CD14-positive monocyte (primary cell): ENCODE measurements at regions not wholly inside any gene's neighbourhood (a gene's known extent, or its start where the extent isn't known, plus 50 kb on each side); places are given as distances from the start of the nearest gene placed in this dataset.

Source experiments
- DNase-seq, 3 donors: peaks; one replicate each; pipeline ENCODE4 v3.0.0-alpha.2; 2011 to 2022
- H2AFZ ChIP-seq: 2 replicates; pipeline ENCODE4 v1.6.0; 2012; ENCODE audit warnings: mild to moderate bottlenecking, low read depth, low read length, inconsistent platforms; ENCODE audit not compliant: insufficient read depth, poor library complexity, severe bottlenecking
- H3K27ac ChIP-seq, 2 donors: 1 replicate in 1 of 2; 2 replicates in 1 of 2; pipeline ENCODE4 v1.5.1; 2012 to 2013; ENCODE audit warnings: low read length in 2 of 2, control low read depth in 1 of 2, inconsistent platforms in 1 of 2, low read depth in 1 of 2, mild to moderate bottlenecking in 1 of 2
- H3K27me3 ChIP-seq, 2 donors: one replicate each; pipeline versions ENCODE4 v1.6.0 to v1.6.1; 2011 to 2013; ENCODE audit warnings: low read length in 2 of 2; ENCODE audit not compliant: control insufficient read depth in 2 of 2, insufficient read depth in 2 of 2
- H3K36me3 ChIP-seq, 2 donors: replicated peaks in 1 of 2; 1 replicate in 1 of 2; 2 replicates in 1 of 2; pipeline versions ENCODE4 v1.5.1 to v1.6.1; 2012 to 2013; ENCODE audit warnings: low read length in 2 of 2, control low read depth in 1 of 2, inconsistent platforms in 1 of 2, mild to moderate bottlenecking in 1 of 2; ENCODE audit not compliant: insufficient read depth in 2 of 2, control insufficient read depth in 1 of 2
- H3K4me1 ChIP-seq, 2 donors: 1 replicate in 1 of 2; 2 replicates in 1 of 2; pipeline versions ENCODE4 v1.5.1 to v1.6.1; 2012 to 2013; ENCODE audit warnings: low read length in 2 of 2, control low read depth in 1 of 2, inconsistent platforms in 1 of 2, mild to moderate bottlenecking in 1 of 2, moderate library complexity in 1 of 2; ENCODE audit not compliant: insufficient read depth in 2 of 2, control insufficient read depth in 1 of 2
- H3K4me2 ChIP-seq: replicated peaks from 2 replicates; pipeline ENCODE3; 2012; ENCODE audit warnings: low read length, moderate library complexity, mild to moderate bottlenecking; ENCODE audit not compliant: poor library complexity, severe bottlenecking; ENCODE audit errors: extremely low read depth
- H3K4me3 ChIP-seq, 3 experiments: fragments of 200-600 bp in 1 of 3; sonication (generic) in 1 of 3; replicated peaks in 1 of 3; 1 replicate in 2 of 3; 2 replicates in 1 of 3; pipeline ENCODE4 v1.5.1; 2011 to 2013; ENCODE audit warnings: low read length in 3 of 3, mild to moderate bottlenecking in 3 of 3, control low read depth in 2 of 3, low read depth in 2 of 3, inconsistent platforms in 1 of 3, moderate library complexity in 1 of 3
- H3K79me2 ChIP-seq: 2 replicates; pipeline ENCODE4 v1.6.0; 2012; ENCODE audit warnings: mild to moderate bottlenecking, control low read depth, inconsistent platforms, low read length, moderate library complexity; ENCODE audit not compliant: insufficient read depth
- H3K9ac ChIP-seq: 2 replicates; pipeline ENCODE4 v1.6.0; 2017; ENCODE audit warnings: low read length, mild to moderate bottlenecking; ENCODE audit not compliant: insufficient read depth, poor library complexity, severe bottlenecking
- H3K9me3 ChIP-seq, 2 donors: replicated peaks in 1 of 2; 1 replicate in 1 of 2; 2 replicates in 1 of 2; pipeline versions ENCODE4 v1.5.1 to v1.6.1; 2012 to 2013; ENCODE audit warnings: low read length in 2 of 2, control low read depth in 1 of 2; ENCODE audit not compliant: control insufficient read depth in 1 of 2, insufficient read depth in 1 of 2
- H4K20me1 ChIP-seq: 2 replicates; pipeline ENCODE4 v1.6.0; 2012; ENCODE audit warnings: mild to moderate bottlenecking, low read length, control low read depth, moderate library complexity; ENCODE audit not compliant: insufficient read depth
- H3K27ac Mint-ChIP-seq, 7 donors: one replicate each; pipeline ENCODE4 v1.8.0; 2020; ENCODE audit warnings: mild to moderate bottlenecking in 7 of 7, mixed read lengths in 7 of 7, moderate library complexity in 6 of 7, inconsistent platforms in 2 of 7
- H3K27me3 Mint-ChIP-seq, 3 donors: one replicate each; pipeline ENCODE4 v1.8.0; 2021 to 2022; ENCODE audit warnings: low read depth in 3 of 3, mild to moderate bottlenecking in 3 of 3, mixed read lengths in 3 of 3, moderate library complexity in 3 of 3, inconsistent platforms in 1 of 3
- H3K36me3 Mint-ChIP-seq, 2 donors: one replicate each; pipeline ENCODE4 v1.8.0; 2020; ENCODE audit warnings: mixed read lengths in 2 of 2, inconsistent platforms in 1 of 2, mild to moderate bottlenecking in 1 of 2
- H3K4me1 Mint-ChIP-seq: one replicate; pipeline ENCODE4 v1.8.0; 2020; ENCODE audit warnings: mild to moderate bottlenecking, mixed read lengths
- H3K4me3 Mint-ChIP-seq, 2 donors: one replicate each; pipeline ENCODE4 v1.8.0; 2020; ENCODE audit warnings: mild to moderate bottlenecking in 2 of 2, mixed read lengths in 2 of 2, moderate library complexity in 1 of 2
- H3K9me3 Mint-ChIP-seq, 7 donors: one replicate each; pipeline ENCODE4 v1.8.0; 2020 to 2022; ENCODE audit warnings: mixed read lengths in 7 of 7, mild to moderate bottlenecking in 6 of 7, moderate library complexity in 6 of 7, inconsistent platforms in 2 of 7
- WGBS: methylation state at CpG from one replicate; pipeline ENCODE4 v1.1.5; 2013; ENCODE audit warnings: missing lambda C conversion rate; ENCODE audit not compliant: insufficient coverage; 5-methylcytosine and 5-hydroxymethylcytosine counted together
- intact Hi-C, 2 donors: fragments of 100-400 bp; cut with micrococcal nuclease; formaldehyde crosslinking; loops; one replicate each; pipeline versions ENCODE4 v1.15.0 to v1.15.1; 2023
- TF ChIP-seq, protein P1 (sequence below): fragments of 200-600 bp; IDR thresholded peaks from one replicate; pipeline ENCODE4 v1.8.0; 2022; ENCODE audit warnings: antibody characterized with exemption, mild to moderate bottlenecking

DNA sequence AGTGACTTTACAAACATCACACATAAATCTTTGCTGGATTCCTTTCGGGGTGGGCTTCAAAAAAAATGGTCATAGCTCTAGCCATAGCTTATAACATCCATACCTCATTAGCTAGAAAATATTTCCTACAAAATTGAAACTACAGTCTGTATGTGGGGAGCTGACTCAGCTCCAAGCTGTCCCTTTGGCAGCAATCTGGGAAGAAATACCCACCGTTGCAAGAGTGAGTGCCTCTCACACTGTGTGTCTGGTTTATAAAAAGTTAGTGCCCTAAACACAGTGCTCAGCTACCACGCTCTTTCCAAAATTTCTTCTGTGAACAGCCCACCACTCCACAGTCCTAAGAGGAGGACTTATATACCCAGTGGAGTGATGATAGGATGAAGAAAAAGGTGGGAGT, 170.1 kb downstream of the RBM43 start:
- no peak overlapping the region for H2AFZ ChIP-seq
- Mint-ChIP-seq H3K4me1 (peaks cover 10% of the 10 kb centered on the region), H3K4me3 (no peak overlapping the region), H3K9me3 (peaks cover 0 to 6% (median 4%) of the 10 kb centered on the region in 7 donors), H3K36me3 (no peaks in the 10 kb centered on the region), H3K27me3 (peaks cover 0 to 6% (median 1%) of the 10 kb centered on the region in 3 donors), H3K27ac (no peak overlapping the region)
- no peak for DNase-seq
- no peaks in the 10 kb centered on the region for H3K9me3 ChIP-seq
- H3K27me3 ChIP-seq = no peaks in the 10 kb centered on the region
- TF ChIP-seq, protein P1, sequence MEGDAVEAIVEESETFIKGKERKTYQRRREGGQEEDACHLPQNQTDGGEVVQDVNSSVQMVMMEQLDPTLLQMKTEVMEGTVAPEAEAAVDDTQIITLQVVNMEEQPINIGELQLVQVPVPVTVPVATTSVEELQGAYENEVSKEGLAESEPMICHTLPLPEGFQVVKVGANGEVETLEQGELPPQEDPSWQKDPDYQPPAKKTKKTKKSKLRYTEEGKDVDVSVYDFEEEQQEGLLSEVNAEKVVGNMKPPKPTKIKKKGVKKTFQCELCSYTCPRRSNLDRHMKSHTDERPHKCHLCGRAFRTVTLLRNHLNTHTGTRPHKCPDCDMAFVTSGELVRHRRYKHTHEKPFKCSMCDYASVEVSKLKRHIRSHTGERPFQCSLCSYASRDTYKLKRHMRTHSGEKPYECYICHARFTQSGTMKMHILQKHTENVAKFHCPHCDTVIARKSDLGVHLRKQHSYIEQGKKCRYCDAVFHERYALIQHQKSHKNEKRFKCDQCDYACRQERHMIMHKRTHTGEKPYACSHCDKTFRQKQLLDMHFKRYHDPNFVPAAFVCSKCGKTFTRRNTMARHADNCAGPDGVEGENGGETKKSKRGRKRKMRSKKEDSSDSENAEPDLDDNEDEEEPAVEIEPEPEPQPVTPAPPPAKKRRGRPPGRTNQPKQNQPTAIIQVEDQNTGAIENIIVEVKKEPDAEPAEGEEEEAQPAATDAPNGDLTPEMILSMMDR = no peak
- H3K4me1 ChIP-seq = peaks cover 6 to 8% of the 10 kb centered on the region in 2 donors
- no peak overlapping the region for H3K4me3 ChIP-seq
- no peak overlapping the region for H3K4me2 ChIP-seq
- no peak overlapping the region for H3K27ac ChIP-seq
- H3K9ac ChIP-seq = no peak overlapping the region
- no peaks in the 10 kb centered on the region for H3K79me2 ChIP-seq
- WGBS = no CpG with 5 or more reads among the region's 3 CpGs
- no peaks in the 10 kb centered on the region for H3K36me3 ChIP-seq
- intact Hi-C loops = no loop called here
- H4K20me1 ChIP-seq = no peaks in the 10 kb centered on the region

DNA sequence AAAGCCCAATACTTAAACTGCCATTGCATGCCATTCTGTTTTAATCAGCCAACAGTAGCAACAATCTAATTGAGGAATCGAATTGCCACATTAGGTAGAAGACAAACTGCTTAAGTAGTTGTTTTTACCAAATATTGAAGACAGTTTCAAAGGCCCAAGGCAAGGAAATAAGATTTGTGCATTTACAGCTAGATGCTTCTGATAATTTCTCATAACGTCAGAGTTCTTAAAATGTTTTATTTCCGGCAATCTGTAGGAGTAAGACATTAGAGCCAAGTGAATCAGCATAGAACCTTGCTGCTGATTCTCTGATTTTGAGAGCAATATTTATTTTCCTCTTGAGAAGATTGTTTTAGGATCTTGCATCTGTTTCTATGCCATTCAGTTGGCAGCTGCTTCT, 174.3 kb downstream of the RBM43 start:
- no peaks in the 10 kb centered on the region for H3K4me1 Mint-ChIP-seq
- H3K27me3 Mint-ChIP-seq = peaks cover 3 to 11% (median 4%) of the 10 kb centered on the region in 3 donors
- H3K4me3 Mint-ChIP-seq = no peak overlapping the region
- no peaks in the 10 kb centered on the region for H3K79me2 ChIP-seq
- no peak overlapping the region for H3K27ac ChIP-seq
- H3K36me3 Mint-ChIP-seq = no peaks in the 10 kb centered on the region
- H3K4me2 ChIP-seq = no peak overlapping the region
- H3K9ac ChIP-seq = no peak overlapping the region
- 95% methylated on average over 3 of the region's 3 CpGs for WGBS
- H3K4me3 ChIP-seq = no peak overlapping the region
- no peak overlapping the region for H3K27ac Mint-ChIP-seq
- H3K4me1 ChIP-seq = no peaks in the 10 kb centered on the region
- intact Hi-C loops = no loop called here
- H3K36me3 ChIP-seq = no peaks in the 10 kb centered on the region
- H3K27me3 ChIP-seq = no peaks in the 10 kb centered on the region
- no peaks in the 10 kb centered on the region for H4K20me1 ChIP-seq
- peaks cover 0 to 2% (median 0%) of the 10 kb centered on the region in 7 donors for H3K9me3 Mint-ChIP-seq
- DNase-seq = no peak
- TF ChIP-seq, protein P1 = no peak
- H3K9me3 ChIP-seq = no peaks in the 10 kb centered on the region
- no peak overlapping the region for H2AFZ ChIP-seq
